HuH-7 (cell line): ENCODE measurements at regions not wholly inside any gene's neighbourhood (a gene's known extent, or its start where the extent isn't known, plus 50 kb on each side); places are given as distances from the start of the nearest gene placed in this dataset.
A peak's percentile ranks its signal among the peaks of the same experiment; 100 is the strongest.
"Not testable (repeated sequence)": the region's sequence is repeated elsewhere in the genome, so short reads cannot be mapped to it uniquely, and the experiment has no call there.

Source experiments
- DNase-seq: peaks from one replicate; pipeline ENCODE4 v3.0.0; 2011; ENCODE audit warnings: low spot score

DNA sequence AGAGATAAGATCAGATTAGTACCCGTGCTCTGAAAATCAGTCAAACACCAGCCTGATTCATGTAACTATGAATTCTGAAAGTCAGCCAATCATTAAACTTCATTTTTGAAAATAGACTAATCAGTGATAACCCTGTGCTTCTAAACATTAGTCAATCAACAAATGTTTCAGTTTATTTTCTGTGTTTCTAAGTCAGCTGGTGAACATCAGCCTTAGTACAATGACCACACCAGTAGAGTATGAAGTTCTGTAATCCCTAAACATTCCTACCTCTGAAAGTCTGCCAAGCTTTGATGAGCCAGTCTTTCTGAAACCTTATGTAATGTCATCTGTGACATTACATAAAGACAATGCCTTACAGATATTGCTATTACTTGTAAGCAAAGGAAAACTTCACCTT lies 807.4 kb upstream of the CRIM1 start:
- no peak for DNase-seq

- no peak for DNase-seq
Measured at GRCh38 chr2:35545301-35545700, 810.3 kb upstream of the CRIM1 start.

GRCh38 chr2:35538796-35539195 lies 816.8 kb upstream of the CRIM1 start:
- DNase-seq, result no peak

- DNase-seq, result no peak
Measured at GRCh38 chr2:35530615-35531135, 824.9 kb upstream of the CRIM1 start.

- no peak for DNase-seq
Measured at GRCh38 chr2:35526741-35527140, 828.8 kb upstream of the CRIM1 start.

DNA sequence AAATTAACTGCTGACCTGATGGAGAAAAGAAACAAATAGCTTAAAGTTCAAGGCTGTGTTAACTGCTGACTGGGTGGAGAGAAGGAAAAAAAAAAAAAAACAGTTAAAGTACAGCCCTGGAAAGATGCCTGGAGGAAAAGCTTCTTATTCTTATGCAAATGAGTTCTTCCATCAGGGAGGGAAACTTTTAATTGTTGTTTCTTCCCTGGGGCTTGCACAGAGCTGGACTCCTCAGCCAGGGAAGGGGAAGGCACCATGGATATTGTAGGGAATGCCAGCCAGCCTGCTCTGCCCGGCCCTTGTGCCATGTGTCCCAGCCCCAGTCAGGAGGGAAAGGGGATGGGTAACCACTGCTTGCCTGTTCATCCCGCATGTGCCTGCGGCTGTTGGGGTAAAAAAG lies 833.1 kb upstream of the CRIM1 start:
- no peak for DNase-seq

- no peak for DNase-seq
Measured at GRCh38 chr2:35510636-35511035, 844.9 kb upstream of the CRIM1 start.

DNA sequence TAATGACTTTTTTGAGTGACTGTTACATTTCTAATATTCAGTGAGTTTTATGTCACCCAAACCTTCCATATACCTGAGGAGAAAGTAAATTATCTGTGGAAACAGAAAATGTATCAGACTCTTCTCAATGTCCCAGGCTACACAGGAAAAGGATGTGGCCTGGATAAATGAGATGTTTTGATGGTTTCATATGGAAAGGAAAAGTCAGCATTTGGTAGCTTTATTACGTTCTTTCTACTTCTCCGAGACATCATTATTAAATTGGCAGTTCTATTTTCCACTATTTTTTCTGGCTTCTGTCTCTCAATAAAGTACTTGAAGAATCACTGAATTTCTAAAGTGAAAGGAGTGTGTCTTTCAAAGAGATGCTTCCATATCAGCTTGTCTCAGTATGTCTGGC lies 847.0 kb upstream of the CRIM1 start:
- no peak for DNase-seq

- no peak for DNase-seq
Measured at GRCh38 chr2:35504419-35504818, 851.2 kb upstream of the CRIM1 start.

- no peak for DNase-seq
Measured at GRCh38 chr2:35503738-35504199, 851.8 kb upstream of the CRIM1 start.

- DNase-seq, result no peak
Measured at GRCh38 chr2:35503311-35503710, 852.3 kb upstream of the CRIM1 start.

DNA sequence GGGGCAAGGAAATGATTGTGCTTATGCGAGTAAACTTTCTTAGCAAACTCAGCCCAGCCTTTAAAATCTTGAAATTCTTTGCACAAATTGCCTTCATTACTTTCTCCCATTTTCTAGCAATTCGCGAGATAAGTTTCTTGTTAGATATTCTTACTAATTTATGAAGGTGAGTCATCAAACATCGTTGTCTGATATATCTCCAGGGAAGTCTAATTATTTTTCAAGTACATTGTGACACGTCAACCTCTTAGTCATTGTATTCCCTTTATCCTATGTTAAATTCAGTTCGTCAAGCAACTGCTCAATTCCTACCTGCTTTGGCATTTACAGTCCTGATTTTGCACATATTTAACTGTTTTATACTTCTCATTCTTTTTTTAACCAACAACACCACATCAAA lies 854.5 kb upstream of the CRIM1 start:
- no peak for DNase-seq

GRCh38 chr2:35496022-35496421 lies 859.6 kb upstream of the CRIM1 start:
- DNase-seq, result no peak

DNA sequence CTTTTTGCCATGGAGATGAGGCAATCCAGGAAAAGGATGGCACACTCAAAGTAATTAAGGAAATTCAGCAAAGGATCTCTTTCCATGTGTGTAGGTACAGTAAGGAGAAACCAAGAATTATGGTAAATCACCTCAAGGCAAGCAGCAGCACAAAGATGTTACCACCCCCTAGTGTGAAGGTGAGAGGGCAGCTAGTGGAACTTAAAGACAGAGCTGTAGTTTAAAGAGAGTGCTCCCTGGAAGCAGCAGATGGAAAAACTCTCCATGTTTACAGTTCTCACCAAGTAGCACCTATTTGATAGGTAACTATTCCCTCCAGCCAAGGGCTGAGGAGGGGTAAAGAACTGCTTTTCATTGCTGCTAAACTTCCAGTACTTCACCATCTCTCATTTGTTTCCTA lies 860.4 kb upstream of the CRIM1 start:
- no peak for DNase-seq

- DNase-seq, result not testable (repeated sequence)
Measured at GRCh38 chr2:35478121-35478520, 877.5 kb upstream of the CRIM1 start.

DNA sequence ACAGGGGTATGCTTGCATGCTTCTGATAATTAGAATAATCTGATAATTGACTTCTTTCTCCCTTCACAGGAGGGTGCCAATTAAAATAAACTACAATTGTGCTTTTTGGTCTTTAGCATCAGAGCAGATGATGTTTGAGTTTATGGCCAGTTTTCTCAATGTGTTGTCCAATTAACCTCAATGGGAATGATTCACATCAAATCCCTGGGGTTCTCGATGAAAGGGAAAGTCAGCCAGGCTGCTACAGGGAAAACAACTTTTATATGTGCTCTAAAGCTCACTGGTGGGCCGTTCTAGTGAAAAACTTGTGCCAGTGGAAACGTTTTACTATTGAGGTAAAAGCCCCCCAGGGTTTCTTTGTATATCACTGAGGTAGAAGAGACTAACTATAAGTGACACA lies 887.3 kb upstream of the CRIM1 start:
- no peak for DNase-seq

GRCh38 chr2:35463805-35464596 lies 891.6 kb upstream of the CRIM1 start:
- no peak for DNase-seq

- DNase-seq, result no peak
Measured at GRCh38 chr2:35462226-35462998, 893.2 kb upstream of the CRIM1 start.

- DNase-seq, result no peak
Measured at GRCh38 chr2:35461406-35461805, 894.2 kb upstream of the CRIM1 start.

GRCh38 chr2:35454966-35455638 lies 900.5 kb upstream of the CRIM1 start:
- DNase-seq, result peak; percentile 1

DNA sequence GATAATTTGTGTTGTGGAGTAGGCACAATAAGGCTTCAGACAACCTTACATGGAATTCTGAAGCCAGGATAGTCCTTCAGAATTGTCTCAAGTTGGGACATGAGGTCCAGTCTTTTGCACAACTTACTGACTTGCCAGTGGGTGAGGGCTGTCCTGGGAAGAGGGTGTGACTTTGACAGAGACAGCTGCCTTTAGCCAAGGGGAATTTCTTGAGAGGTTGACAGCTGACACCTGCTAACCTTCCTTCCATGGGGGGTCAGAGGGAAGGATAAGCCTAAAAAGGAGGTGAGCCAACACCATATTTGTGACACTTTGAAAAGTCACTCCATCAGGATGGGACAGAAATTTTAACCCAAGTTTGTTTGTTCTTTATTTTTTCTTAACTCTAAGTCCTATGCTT lies 907.8 kb upstream of the CRIM1 start:
- DNase-seq, result no peak

- DNase-seq, result no peak
Measured at GRCh38 chr2:35447215-35447614, 908.4 kb upstream of the CRIM1 start.

DNA sequence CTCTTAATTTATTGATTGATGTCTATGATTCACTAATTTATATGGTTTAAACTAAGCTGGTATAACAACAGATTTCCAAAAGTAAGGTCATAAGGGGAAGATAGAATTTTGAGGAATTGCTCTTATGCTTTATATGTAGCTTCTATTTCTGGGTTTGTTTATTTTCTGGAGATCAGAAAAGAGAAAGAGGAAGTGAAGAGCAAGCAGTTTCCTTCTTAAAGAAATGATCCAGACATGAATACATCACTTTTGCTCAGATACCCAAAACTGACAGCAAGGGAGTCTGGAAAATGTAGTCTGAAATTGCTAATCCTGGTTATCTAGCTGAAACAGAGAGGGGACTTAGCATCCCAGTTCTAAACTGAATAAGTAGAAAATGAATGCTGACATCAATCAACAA lies 912.5 kb upstream of the CRIM1 start:
- DNase-seq, result no peak
